SK-N-SH treated with all-trans-retinoic acid at 6 μM for 48 hours (cell line): ENCODE measurements at regions not wholly inside any gene's neighbourhood (a gene's known extent, or its start where the extent isn't known, plus 50 kb on each side); places are given as distances from the start of the nearest gene placed in this dataset.

Experiments used
- ATAC-seq: fragments of 200-7000 bp; cut with Tn5 transposase; 3 replicates; pipeline ENCODE4 v1.9.1; 2020; ENCODE audit warnings: mild to moderate bottlenecking, moderate library complexity
- ARNTL ChIP-seq: fragments of 450-650 bp; formaldehyde crosslinking; IDR thresholded peaks from 2 replicates; pipeline ENCODE4 v1.5.0; 2020; ENCODE audit warnings: low read depth, mild to moderate bottlenecking, moderate library complexity, borderline replicate concordance
- BACH2 ChIP-seq: fragments of 250-450 bp; sonication (Bioruptor Pico); IDR thresholded peaks from 2 replicates; pipeline ENCODE4 v1.9.0; 2021; ENCODE audit warnings: mild to moderate bottlenecking, borderline replicate concordance
- CREB5 ChIP-seq: fragments of 250-450 bp; sonication (Bioruptor Pico); IDR thresholded peaks from 2 replicates; pipeline ENCODE4 v1.5.1; 2020; ENCODE audit warnings: low read depth, mild to moderate bottlenecking, moderate library complexity
- CSRNP3 ChIP-seq: fragments of 250-450 bp; sonication (Bioruptor Pico); IDR thresholded peaks from 2 replicates; pipeline ENCODE4 v1.5.1; 2021; ENCODE audit warnings: mild to moderate bottlenecking, moderate library complexity
- ESRRG ChIP-seq: fragments of 250-450 bp; sonication (Bioruptor Pico); IDR thresholded peaks from 2 replicates; pipeline ENCODE4 v1.6.1; 2021; ENCODE audit warnings: mild to moderate bottlenecking
- GLIS3 ChIP-seq: fragments of 250-450 bp; sonication (Bioruptor Pico); IDR thresholded peaks from 2 replicates; pipeline ENCODE4 v1.5.0; 2020; ENCODE audit warnings: mild to moderate bottlenecking, moderate library complexity
- OSR1 ChIP-seq: fragments of 250-450 bp; sonication (Bioruptor Pico); IDR thresholded peaks from 2 replicates; pipeline ENCODE4 v1.8.0; 2022; ENCODE audit warnings: moderate library complexity, mild to moderate bottlenecking, inconsistent platforms
- PATZ1 ChIP-seq: fragments of 250-450 bp; sonication (Bioruptor Pico); IDR thresholded peaks from 2 replicates; pipeline ENCODE4 v1.8.0; 2020; ENCODE audit warnings: mild to moderate bottlenecking, moderate library complexity, borderline replicate concordance
- POU6F1 ChIP-seq: fragments of 250-450 bp; sonication (Bioruptor Pico); IDR thresholded peaks from 2 replicates; pipeline ENCODE4 v1.8.0; 2021; ENCODE audit warnings: low read depth, mild to moderate bottlenecking, moderate library complexity, borderline replicate concordance
- PPARA ChIP-seq: fragments of 250-450 bp; sonication (Bioruptor Pico); IDR thresholded peaks from 2 replicates; pipeline ENCODE4 v1.5.0; 2020; ENCODE audit warnings: mild to moderate bottlenecking, borderline replicate concordance
- RARB ChIP-seq: fragments of 250-450 bp; sonication (Bioruptor Pico); IDR thresholded peaks from 2 replicates; pipeline ENCODE4 v1.8.0; 2021; ENCODE audit warnings: mild to moderate bottlenecking, moderate library complexity
- TCF4 ChIP-seq: fragments of 250-450 bp; sonication (Bioruptor Pico); IDR thresholded peaks from 2 replicates; pipeline ENCODE4 v1.8.0; 2021; ENCODE audit warnings: mild to moderate bottlenecking, moderate library complexity, borderline replicate concordance
- TSHZ2 ChIP-seq: fragments of 250-450 bp; sonication (Bioruptor Pico); IDR thresholded peaks from 2 replicates; pipeline ENCODE4 v1.5.0; 2020; ENCODE audit warnings: mild to moderate bottlenecking, moderate library complexity
- ZC3H10 ChIP-seq: fragments of 250-450 bp; sonication (Bioruptor Pico); IDR thresholded peaks from 2 replicates; pipeline ENCODE4 v1.5.1; 2021; ENCODE audit warnings: mild to moderate bottlenecking, moderate library complexity
- ZFP30 ChIP-seq: fragments of 450-650 bp; formaldehyde crosslinking; IDR thresholded peaks from 2 replicates; pipeline ENCODE4 v1.5.0; 2022; ENCODE audit warnings: mild to moderate bottlenecking, moderate library complexity
- ZNF565 ChIP-seq: fragments of 450-650 bp; formaldehyde crosslinking; conservative IDR thresholded peaks from 2 replicates; pipeline ENCODE4 v1.5.0; 2020; ENCODE audit warnings: low read depth, mild to moderate bottlenecking, moderate library complexity
- ZNF70 ChIP-seq: fragments of 450-650 bp; formaldehyde crosslinking; IDR thresholded peaks from 2 replicates; pipeline ENCODE4 v1.5.0; 2020; ENCODE audit warnings: mild to moderate bottlenecking, moderate library complexity
- ZNF8 ChIP-seq: fragments of 450-650 bp; formaldehyde crosslinking; IDR thresholded peaks from 2 replicates; pipeline ENCODE4 v1.5.0; 2020; ENCODE audit warnings: mild to moderate bottlenecking, moderate library complexity

GRCh38 chr5:58281189-58281588 is 178.7 kb downstream of the PLK2 start:
- ATAC-seq: no peak
- TF ChIP-seq CSRNP3 (no peak), PATZ1 (CRISPR knock-in tag) (no peak), ZNF565 (no peak), POU6F1 (CRISPR knock-in tag) (no peak), GLIS3 (CRISPR knock-in tag) (no peak), CREB5 (no peak), OSR1 (CRISPR knock-in tag) (no peak)

- no peak for ATAC-seq
- TF ChIP-seq ZNF8 (CRISPR knock-in tag): no peak
- no peak for TF ChIP-seq CSRNP3
- no peak for TF ChIP-seq TCF4 (CRISPR knock-in tag)
- TF ChIP-seq ARNTL: no peak
- no peak for TF ChIP-seq ZC3H10 (CRISPR knock-in tag)
- no peak for TF ChIP-seq ZNF565
- TF ChIP-seq POU6F1 (CRISPR knock-in tag): no peak
- TF ChIP-seq PPARA (CRISPR knock-in tag): no peak
- no peak for TF ChIP-seq GLIS3 (CRISPR knock-in tag)
- no peak for TF ChIP-seq ESRRG
- no peak for TF ChIP-seq BACH2 (CRISPR knock-in tag)
- no peak for TF ChIP-seq PATZ1 (CRISPR knock-in tag)
- no peak for TF ChIP-seq TSHZ2 (CRISPR knock-in tag)
- no peak for TF ChIP-seq ZFP30 (CRISPR knock-in tag)
- no peak for TF ChIP-seq RARB (CRISPR knock-in tag)
- no peak for TF ChIP-seq CREB5
- TF ChIP-seq ZNF70 (CRISPR knock-in tag): no peak
Observed at GRCh38 chr5:58279259-58279658, 180.6 kb downstream of the PLK2 start.
